GM12872 (cell line): ENCODE measurements at regions not wholly inside any gene's neighbourhood (a gene's known extent, or its start where the extent isn't known, plus 50 kb on each side); places are given as distances from the start of the nearest gene placed in this dataset.
A peak's percentile ranks its signal among the peaks of the same experiment; 100 is the strongest.

Source experiments
- CTCF ChIP-seq: IDR thresholded peaks from 3 replicates; pipeline ENCODE4 v1.5.1; 2011; ENCODE audit warnings: low read depth, mild to moderate bottlenecking, low read length, moderate library complexity; ENCODE audit not compliant: insufficient read depth

- no peak for TF ChIP-seq CTCF
Observed at GRCh38 chr14:96690713-96691383, 106.3 kb upstream of the VRK1 start.

GRCh38 chr14:96693252-96693820 lies 103.8 kb upstream of the VRK1 start:
- TF ChIP-seq CTCF, result no peak

DNA sequence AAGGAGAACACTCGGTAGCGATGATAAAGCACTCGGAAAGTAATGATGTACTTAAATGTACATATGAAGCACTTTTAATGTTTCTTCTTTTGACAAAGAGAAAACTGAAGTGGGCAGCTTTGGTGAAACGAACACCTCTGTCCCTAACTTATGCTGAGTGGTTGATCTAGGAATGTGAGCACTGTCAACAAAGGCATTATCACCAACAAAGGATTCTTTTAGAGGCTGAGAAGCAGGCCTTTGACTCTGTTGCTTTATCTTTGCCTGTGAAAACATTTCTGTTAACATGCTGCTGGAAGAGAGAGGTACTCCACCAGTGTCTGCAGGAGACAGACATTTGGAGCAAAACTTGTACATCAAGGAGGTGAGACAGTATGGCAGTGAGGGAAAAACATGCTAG lies 103.2 kb upstream of the VRK1 start:
- TF ChIP-seq CTCF, result no peak

GRCh38 chr14:96698960-96699539 lies 98.1 kb upstream of the VRK1 start:
- TF ChIP-seq CTCF, result peak; percentile 65

DNA sequence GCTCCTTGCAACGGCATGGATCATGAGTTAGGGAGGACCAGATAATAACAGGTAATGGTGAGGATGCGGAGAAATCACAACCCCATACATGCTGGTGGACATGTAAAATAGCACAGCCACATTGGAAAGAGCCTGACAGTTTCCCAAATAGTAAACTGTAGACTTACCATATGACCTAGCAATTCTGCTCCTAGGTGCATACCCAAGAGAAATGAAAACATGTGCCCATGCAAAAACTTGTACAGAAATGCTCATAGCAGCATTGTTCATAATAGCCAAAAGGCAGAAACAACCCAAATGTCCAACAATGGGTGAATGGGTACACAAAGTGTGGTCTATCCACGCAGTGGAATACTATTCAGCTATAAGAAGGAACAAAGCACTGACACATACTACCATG lies 97.5 kb upstream of the VRK1 start:
- TF ChIP-seq CTCF, result no peak

DNA sequence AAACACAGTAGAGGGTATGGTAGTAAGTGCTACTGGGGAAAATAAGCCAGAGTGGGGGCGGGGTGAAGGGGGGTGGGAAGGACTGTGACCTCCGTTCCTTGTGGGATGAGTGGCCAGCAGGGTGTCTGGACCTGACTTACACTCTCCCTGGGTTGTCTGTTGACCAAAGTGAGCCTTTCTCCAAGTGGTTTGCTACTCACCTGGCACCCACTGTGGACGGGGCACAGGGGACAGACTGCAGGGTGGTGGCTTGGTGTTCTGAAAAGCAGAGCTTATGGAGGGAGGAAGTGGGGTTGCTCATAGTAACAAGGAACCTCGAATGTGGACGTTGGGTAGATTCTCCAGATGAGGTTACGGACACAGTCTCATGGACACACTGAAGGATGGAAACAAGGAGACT lies 94.4 kb upstream of the VRK1 start:
- TF ChIP-seq CTCF, result no peak

DNA sequence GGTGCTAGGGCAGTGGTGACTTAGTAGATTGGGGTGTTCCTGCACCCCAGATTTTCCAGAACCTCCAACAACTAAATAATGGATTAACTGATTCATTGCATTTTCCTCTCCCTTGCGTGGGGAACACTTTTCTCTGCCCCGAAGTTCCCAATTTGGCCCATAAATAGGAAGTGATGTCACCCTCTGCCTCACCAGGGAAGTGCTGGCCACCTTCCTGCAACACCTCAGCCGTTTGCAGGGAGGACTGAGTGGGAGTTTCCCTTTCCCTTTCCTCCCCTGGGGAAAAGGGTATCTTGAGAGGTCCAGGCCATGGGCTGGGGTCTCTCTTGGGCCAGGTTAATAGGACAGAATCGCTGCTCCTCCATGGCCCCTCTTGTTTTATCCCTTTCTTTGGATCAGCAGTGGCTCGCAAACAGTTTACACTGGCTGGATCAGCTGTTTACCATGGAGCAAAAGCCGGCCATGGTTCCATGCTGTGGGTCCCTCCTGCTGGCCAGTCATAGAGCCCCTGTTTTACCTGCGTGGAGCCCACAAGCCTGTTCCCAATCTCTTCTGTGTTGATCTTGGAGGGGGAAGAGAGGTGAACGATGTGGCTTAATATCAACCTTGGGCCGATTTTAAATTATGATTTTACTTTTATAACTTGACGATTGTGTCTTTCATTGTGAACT lies 91.6 kb upstream of the VRK1 start:
- no peak for TF ChIP-seq CTCF
